ENCODE measurements at regions not wholly inside any gene's neighbourhood (a gene's known extent, or its start where the extent isn't known, plus 50 kb on each side); places are given as distances from the start of the nearest gene placed in this dataset.

DNA sequence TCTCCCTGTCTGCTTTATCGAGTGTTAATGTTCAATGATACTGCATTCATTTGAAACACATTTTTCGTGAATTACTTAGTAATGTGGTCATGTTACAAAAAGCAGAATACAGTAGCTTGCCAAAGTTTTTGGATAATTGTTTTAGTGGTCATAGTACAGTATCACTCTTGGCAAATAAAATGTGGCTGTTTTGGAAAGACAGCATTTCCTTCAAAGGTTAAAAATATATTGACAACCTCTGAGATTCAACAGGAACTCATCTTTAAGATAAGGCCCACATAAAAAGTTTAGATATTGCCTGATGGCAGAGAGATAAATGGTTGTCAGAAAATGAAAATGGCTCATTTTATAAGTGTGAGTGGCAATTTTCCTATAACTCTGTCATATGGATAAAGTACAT is 297.7 kb upstream of the MAN1A1 start:
- H3K27ac ChIP-seq: no peak overlapping the region
- TF ChIP-seq, protein P1, sequence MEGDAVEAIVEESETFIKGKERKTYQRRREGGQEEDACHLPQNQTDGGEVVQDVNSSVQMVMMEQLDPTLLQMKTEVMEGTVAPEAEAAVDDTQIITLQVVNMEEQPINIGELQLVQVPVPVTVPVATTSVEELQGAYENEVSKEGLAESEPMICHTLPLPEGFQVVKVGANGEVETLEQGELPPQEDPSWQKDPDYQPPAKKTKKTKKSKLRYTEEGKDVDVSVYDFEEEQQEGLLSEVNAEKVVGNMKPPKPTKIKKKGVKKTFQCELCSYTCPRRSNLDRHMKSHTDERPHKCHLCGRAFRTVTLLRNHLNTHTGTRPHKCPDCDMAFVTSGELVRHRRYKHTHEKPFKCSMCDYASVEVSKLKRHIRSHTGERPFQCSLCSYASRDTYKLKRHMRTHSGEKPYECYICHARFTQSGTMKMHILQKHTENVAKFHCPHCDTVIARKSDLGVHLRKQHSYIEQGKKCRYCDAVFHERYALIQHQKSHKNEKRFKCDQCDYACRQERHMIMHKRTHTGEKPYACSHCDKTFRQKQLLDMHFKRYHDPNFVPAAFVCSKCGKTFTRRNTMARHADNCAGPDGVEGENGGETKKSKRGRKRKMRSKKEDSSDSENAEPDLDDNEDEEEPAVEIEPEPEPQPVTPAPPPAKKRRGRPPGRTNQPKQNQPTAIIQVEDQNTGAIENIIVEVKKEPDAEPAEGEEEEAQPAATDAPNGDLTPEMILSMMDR (conservative IDR thresholded peaks at IDR 0.05): no peak
- no peak for TF ChIP-seq ZFX (IDR thresholded peaks at IDR 0.05)

DNA sequence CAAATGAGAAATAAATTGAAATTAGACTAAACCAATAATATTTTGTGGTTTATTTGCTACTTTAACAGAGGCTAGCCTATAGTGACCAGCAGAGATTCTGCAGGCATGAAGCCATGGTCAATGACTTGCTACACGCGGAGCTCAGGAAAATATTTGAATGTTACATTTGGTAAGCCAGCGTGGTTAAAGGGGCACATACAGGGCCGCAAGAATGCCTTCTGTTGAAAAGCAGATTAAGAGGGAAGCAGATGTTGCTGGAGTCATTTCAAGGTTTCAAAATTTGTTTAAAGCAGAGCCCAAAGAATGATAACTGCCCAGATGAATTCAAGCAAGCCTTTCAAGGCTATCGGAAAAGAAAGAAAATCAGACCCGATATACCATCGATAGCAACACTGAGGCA is 294.3 kb upstream of the MAN1A1 start:
- H3K27ac ChIP-seq: no peak overlapping the region
- TF ChIP-seq ZFX (IDR thresholded peaks at IDR 0.05): no peak
- TF ChIP-seq, protein P1 (conservative IDR thresholded peaks at IDR 0.05): no peak

DNA sequence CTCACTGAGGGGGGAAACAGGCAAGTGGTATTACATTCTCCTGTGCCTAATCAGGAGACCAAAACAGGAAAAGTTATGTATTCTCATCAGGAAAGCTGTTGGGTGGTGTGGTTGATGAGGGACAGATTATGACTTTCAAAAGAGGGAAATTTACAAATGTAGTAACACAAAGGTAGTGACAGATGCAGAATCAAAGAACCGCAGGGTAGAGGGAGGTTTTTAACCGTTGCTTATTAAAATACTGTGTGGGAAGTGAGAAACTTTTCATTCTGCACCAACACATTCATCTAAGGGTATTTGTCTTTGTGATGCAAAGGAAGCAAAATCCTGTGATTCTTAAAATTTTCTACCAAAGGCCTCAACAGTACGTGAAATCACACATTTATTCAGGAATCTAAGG is 288.2 kb upstream of the MAN1A1 start:
- H3K27ac ChIP-seq: no peak overlapping the region
- TF ChIP-seq, protein P1 (conservative IDR thresholded peaks at IDR 0.05): no peak
- no peak for TF ChIP-seq ZFX (IDR thresholded peaks at IDR 0.05)

DNA sequence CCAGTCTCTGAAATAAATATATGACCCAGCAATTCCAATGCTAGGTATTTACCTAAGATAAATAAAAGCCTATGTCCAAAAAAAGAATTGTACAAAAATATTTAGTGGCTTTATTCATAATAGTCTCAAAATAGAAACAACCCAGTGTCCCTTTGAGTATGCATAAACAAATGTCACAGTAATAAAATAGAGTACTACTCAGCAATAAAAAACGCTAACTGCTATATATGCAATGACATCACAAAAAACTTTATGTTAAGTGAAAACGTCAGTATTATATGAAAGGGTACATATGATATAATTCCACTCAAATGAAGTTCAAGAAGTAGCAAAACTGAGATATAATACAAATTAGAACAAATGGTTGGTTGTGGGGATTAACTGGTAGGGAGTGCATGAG is 286.5 kb upstream of the MAN1A1 start:
- no peak overlapping the region for H3K27ac ChIP-seq
- TF ChIP-seq, protein P1 (conservative IDR thresholded peaks at IDR 0.05): no peak
- no peak for TF ChIP-seq ZFX (IDR thresholded peaks at IDR 0.05)

DNA sequence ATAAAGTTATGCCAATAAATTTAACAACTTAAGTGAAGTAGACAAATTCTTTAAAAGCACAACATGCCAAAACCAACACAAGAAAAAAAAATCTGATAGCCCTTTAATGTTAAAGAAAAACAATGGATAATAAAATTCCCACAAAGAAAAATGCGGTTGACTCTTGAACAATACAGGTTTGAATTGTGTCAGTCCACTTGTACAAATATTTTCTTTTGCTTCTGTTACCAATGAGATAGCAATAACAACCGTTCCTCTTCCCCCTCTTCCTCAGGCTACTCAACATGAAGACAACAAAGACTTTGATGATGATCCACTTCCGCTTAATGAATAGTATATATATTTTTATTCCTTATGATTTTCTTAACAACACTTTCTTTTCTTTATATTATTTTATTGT is 283.9 kb upstream of the MAN1A1 start:
- H3K27ac ChIP-seq: no peak overlapping the region
- TF ChIP-seq ZFX (IDR thresholded peaks at IDR 0.05): no peak
- TF ChIP-seq, protein P1 (conservative IDR thresholded peaks at IDR 0.05): no peak

DNA sequence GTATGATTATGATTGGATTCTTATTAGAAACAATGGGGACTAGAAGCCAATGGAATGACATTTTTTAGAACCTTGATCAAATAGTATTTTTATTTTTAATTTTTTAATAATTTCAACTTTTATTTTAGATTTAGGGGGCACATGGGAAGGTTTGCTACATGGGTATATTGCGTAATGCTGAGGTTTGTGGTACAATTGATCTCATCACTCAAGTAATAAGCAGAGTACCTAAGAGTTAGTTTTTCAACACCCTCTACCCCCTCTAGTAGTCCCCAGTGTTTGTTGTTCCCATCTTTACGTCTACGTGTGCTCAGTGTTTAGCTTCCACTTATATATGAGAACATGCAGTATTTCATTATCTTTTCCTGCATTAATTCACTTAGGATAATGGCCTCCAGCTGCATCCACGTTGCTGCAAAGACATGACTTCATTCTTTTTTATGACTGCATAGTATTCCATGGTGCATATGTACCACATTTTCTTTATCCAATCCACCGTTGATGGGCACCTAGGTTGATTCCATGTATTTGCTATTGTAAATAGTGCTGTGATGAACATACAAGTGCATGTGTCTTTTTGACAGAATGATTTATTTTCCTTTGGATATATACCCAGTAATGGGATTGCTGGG is 281.1 kb upstream of the MAN1A1 start:
- TF ChIP-seq, protein P1 (conservative IDR thresholded peaks at IDR 0.05): no peak
- TF ChIP-seq ZFX (IDR thresholded peaks at IDR 0.05): no peak
- no peak overlapping the region for H3K27ac ChIP-seq

DNA sequence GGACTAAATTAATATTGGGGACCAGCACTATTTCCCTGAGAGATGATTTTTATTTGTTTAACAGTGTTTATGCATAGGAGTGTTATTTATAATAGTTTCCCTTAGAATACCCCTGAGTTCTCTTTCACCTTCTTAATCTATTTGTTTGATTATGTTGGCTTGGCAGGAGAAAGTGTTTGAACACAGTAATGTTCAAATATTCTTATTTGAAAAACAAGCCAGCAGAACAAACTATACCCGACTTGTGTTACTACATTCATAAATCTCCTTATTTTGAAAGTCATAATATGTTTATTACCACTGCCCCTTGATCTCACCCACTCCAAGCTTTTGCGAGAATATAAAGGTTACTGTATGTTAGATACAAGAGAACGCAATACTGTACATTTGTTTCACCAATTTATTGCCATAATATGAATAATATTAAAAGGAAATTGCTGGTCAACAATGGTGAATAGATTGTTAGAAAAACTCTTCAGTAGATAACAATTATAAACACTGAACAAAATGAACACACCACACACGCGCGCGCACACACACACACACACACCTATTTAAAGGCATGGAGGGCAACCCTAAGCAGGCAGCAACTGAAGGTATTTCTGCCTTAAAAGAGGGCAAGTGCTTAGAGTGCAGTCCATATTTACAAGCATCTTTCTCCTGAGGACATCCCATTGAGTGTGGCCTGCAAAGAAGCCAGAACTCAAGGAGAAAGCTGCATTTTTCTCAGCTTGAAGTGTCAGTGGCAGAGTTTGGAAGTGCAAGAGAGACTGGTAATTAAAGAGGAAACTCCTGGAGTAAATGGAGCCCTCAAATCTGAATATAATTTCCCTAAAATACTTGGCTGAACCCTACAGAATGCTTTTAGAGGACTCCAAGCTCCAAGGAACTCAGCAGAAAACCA is 279.4 kb upstream of the MAN1A1 start:
- no peak overlapping the region for H3K27ac ChIP-seq
- TF ChIP-seq, protein P1 (conservative IDR thresholded peaks at IDR 0.05): no peak; the same call in 1 of the 2 replicates
- no peak for TF ChIP-seq ZFX (IDR thresholded peaks at IDR 0.05)

Measured in C4-2B (cell line).